EH (cell line): ENCODE measurements at regions not wholly inside any gene's neighbourhood (a gene's known extent, or its start where the extent isn't known, plus 50 kb on each side); places are given as distances from the start of the nearest gene placed in this dataset.

Experiments
- DNase-seq: peaks from one replicate; pipeline ENCODE4 v3.0.0-alpha.2; 2015; ENCODE audit warnings: low read depth

GRCh38 chr10:129285459-129285858 is 181.6 kb upstream of the MGMT start:
- DNase-seq: no peak

- no peak for DNase-seq
Measured at GRCh38 chr10:129288999-129289584, 177.9 kb upstream of the MGMT start.

GRCh38 chr10:129293991-129294700 is 172.9 kb upstream of the MGMT start:
- DNase-seq: no peak

- no peak for DNase-seq
Measured at GRCh38 chr10:129294944-129295343, 172.1 kb upstream of the MGMT start.

GRCh38 chr10:129305046-129305445 is 162.0 kb upstream of the MGMT start:
- no peak for DNase-seq

- DNase-seq: no peak
Measured at GRCh38 chr10:129307141-129307540, 159.9 kb upstream of the MGMT start.

GRCh38 chr10:129308953-129309564 is 158.0 kb upstream of the MGMT start:
- no peak for DNase-seq

GRCh38 chr10:129309565-129309964 is 157.5 kb upstream of the MGMT start:
- DNase-seq: no peak

- DNase-seq: no peak
Measured at GRCh38 chr10:129310881-129311280, 156.2 kb upstream of the MGMT start.

GRCh38 chr10:129319934-129320333 is 147.1 kb upstream of the MGMT start:
- DNase-seq: no peak

- DNase-seq: no peak
Measured at GRCh38 chr10:129320340-129320739, 146.7 kb upstream of the MGMT start.

GRCh38 chr10:129321727-129322126 is 145.3 kb upstream of the MGMT start:
- DNase-seq: no peak

GRCh38 chr10:129322933-129323820 is 143.9 kb upstream of the MGMT start:
- no peak for DNase-seq

- no peak for DNase-seq
Measured at GRCh38 chr10:129323879-129324278, 143.2 kb upstream of the MGMT start.

- DNase-seq: no peak
Measured at GRCh38 chr10:129325893-129326292, 141.1 kb upstream of the MGMT start.

- DNase-seq: no peak
Measured at GRCh38 chr10:129328546-129328945, 138.5 kb upstream of the MGMT start.

GRCh38 chr10:129329385-129330055 is 137.5 kb upstream of the MGMT start:
- DNase-seq: no peak

GRCh38 chr10:129330211-129330610 is 136.8 kb upstream of the MGMT start:
- no peak for DNase-seq

- no peak for DNase-seq
Measured at GRCh38 chr10:129331207-129331838, 135.7 kb upstream of the MGMT start.

- no peak for DNase-seq
Measured at GRCh38 chr10:129331839-129332220, 135.2 kb upstream of the MGMT start.

- DNase-seq: no peak
Measured at GRCh38 chr10:129332476-129332875, 134.6 kb upstream of the MGMT start.

- no peak for DNase-seq
Measured at GRCh38 chr10:129333706-129334105, 133.3 kb upstream of the MGMT start.
